ENCODE measurements at regions not wholly inside any gene's neighbourhood (a gene's known extent, or its start where the extent isn't known, plus 50 kb on each side); places are given as distances from the start of the nearest gene placed in this dataset.
"Not testable (repeated sequence)": the region's sequence is repeated elsewhere in the genome, so short reads cannot be mapped to it uniquely, and the experiment has no call there.

DNA sequence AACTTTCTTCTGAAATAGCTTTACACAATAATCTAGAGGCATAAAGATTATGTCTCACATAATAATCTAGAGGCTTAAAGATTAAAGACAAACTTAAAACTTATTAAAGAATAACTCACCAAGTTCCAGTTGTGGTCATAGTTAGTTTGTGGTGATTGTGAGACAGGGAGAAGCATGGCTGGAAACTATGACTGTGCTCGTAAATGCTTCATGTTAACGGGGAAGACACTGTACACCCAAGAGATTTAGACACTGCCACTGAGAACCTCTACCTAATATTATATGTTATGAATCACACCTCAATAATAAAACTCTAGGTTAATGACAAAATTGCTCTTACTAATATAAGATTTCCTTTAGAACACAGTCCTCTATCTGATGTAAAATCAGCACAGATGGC, 541.6 kb downstream of the TMEM121 start:
- Histone ChIP-seq H3K27ac (no peak overlapping the region), H3K4me1 (no peaks in the 10 kb centered on the region), H3K9me3 (no peaks in the 10 kb centered on the region), H3K4me3 (no peak overlapping the region), H3K36me3 (no peaks in the 10 kb centered on the region), H3K27me3 (peaks cover 0 to under 1% of the 10 kb centered on the region in 2 donors)
- TF ChIP-seq, protein P1, sequence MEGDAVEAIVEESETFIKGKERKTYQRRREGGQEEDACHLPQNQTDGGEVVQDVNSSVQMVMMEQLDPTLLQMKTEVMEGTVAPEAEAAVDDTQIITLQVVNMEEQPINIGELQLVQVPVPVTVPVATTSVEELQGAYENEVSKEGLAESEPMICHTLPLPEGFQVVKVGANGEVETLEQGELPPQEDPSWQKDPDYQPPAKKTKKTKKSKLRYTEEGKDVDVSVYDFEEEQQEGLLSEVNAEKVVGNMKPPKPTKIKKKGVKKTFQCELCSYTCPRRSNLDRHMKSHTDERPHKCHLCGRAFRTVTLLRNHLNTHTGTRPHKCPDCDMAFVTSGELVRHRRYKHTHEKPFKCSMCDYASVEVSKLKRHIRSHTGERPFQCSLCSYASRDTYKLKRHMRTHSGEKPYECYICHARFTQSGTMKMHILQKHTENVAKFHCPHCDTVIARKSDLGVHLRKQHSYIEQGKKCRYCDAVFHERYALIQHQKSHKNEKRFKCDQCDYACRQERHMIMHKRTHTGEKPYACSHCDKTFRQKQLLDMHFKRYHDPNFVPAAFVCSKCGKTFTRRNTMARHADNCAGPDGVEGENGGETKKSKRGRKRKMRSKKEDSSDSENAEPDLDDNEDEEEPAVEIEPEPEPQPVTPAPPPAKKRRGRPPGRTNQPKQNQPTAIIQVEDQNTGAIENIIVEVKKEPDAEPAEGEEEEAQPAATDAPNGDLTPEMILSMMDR (IDR thresholded peaks at IDR 0.05), result no peak
- DNase-seq (no peak), ATAC-seq (no peak)
- intact Hi-C loops (cut with DNase I), result no loop called here

DNA sequence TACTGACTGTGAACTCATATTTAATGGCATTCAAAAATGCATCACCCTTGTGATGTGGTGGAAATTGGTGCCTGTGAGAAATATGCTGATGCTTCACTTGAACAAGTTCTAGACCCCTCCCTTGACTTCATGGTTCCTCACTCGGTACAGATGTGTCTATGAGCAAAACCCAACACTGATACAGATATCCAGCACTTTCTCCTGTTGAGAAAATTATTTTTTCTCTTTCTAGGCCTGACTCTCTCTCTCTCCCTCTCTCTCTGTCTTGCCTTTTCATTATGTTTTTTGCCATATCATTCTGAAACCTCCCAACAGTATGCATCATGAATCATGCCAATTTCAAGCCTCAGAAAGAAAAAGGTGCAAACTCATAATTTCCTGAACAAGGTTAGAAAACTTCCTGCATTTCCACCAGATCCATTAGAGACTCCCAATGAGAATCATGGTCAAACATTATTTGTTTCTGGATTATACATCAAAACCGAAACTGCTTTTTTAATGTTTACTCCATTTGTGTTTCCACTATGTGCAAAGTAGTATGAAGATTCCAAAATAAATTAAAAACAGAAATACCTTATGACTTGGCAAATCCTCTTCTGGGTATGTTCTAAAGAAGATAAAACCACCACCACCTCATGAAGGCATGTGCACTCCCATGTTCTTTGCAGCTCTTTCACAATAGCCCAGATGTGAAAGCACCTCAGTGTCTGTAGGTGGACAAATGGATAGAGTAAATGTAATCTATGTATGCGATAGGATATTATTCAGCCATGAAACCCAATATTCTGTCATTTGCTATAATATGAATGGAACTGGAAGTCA, 543.6 kb downstream of the TMEM121 start:
- Histone ChIP-seq H3K4me3 (no peak overlapping the region), H3K36me3 (no peaks in the 10 kb centered on the region), H3K9me3 (no peaks in the 10 kb centered on the region), H3K27me3 (no peaks in the 10 kb centered on the region), H3K27ac (no peak overlapping the region), H3K4me1 (no peaks in the 10 kb centered on the region)
- intact Hi-C loops (cut with DNase I), result no loop called here
- TF ChIP-seq, protein P1 (IDR thresholded peaks at IDR 0.05), result no peak
- ATAC-seq, result no peak
- DNase-seq, result no peak

DNA sequence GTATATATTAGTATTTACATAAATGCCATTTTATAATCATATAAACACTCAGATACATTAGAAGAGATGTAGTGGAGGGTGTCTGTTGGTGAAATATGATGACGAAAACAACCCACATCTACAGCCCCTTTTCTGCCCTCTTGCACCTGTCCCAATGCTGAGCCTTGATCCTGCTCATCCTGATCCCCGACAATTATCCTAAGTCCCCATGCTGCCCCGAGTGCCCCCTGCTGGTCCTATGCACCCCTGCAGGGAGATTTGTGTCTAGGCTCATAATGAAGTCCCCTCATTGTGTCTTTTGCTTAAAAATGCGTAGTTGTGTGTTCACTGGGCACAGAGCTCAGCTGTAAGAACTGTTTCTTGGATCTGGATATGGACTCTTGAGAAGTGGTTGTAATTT, 554.5 kb downstream of the TMEM121 start:
- no peak for DNase-seq
- Histone ChIP-seq H3K36me3 (no peaks in the 10 kb centered on the region), H3K9me3 (no peaks in the 10 kb centered on the region), H3K4me1 (no peaks in the 10 kb centered on the region), H3K27me3 (no peaks in the 10 kb centered on the region), H3K4me3 (no peak overlapping the region), H3K27ac (no peak overlapping the region)
- intact Hi-C loops (cut with DNase I), result no loop called here
- TF ChIP-seq, protein P1 (IDR thresholded peaks at IDR 0.05), result no peak
- no peak for ATAC-seq

DNA sequence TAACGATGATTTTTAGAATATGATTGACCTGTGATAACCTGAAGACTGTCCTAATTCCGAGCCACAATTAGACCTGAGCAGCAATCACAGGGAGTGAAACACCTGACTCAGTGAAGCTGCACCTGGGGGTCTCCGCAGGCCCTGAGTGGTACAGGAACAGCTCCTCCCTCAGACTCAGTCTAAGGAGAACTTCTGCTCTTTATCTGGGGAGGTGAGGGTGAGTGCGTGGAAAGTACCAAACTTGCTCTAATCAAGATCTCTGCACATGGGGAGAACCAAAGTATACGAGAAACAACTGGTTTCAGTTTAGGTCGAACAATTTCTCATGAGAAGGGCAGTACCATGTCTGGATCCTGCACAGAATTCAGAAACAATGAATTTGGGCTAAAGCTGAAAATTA, 555.3 kb downstream of the TMEM121 start:
- H3K36me3 ChIP-seq; intact Hi-C loops (cut with DNase I); H3K9me3 ChIP-seq; DNase-seq; H3K4me1 ChIP-seq; H3K27ac ChIP-seq; H3K27me3 ChIP-seq; H3K4me3 ChIP-seq; ATAC-seq: not testable (repeated sequence)

DNA sequence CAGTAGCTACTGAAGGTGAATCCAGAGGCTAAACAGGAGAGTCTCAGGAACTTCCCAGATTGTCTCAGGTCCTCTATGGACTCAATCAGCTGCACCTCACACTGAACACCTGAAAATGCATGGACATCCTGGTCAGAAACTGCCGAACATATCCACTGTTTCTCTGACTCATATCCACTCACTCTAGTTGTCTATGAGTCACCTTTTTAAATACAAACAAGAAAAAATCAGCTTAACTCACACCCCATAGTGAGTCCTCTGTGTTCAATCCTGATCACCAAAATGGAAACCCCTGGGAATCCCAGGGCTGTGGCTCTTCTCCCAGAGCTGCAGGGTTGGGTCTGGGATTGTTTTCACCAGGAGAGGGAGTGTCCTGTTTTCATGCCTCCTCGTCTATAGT, 556.7 kb downstream of the TMEM121 start:
- H3K4me1 ChIP-seq, result no peaks in the 10 kb centered on the region

More for the DNA sequence above, 556.7 kb downstream of the TMEM121 start:
- H3K36me3 ChIP-seq, result no peaks in the 10 kb centered on the region
- intact Hi-C loops (cut with DNase I), result no loop called here
- no peaks in the 10 kb centered on the region for H3K27me3 ChIP-seq
- no peak overlapping the region for H3K4me3 ChIP-seq
- no peak for ATAC-seq
- TF ChIP-seq, protein P1 (IDR thresholded peaks at IDR 0.05), result no peak
- DNase-seq, result no peak
- no peak overlapping the region for H3K27ac ChIP-seq
- no peaks in the 10 kb centered on the region for H3K9me3 ChIP-seq

Data from left lung (tissue), 4 donors.